ENCODE measurements at regions not wholly inside any gene's neighbourhood (a gene's known extent, or its start where the extent isn't known, plus 50 kb on each side); places are given as distances from the start of the nearest gene placed in this dataset.

- no peak for DNase-seq
These were observed 75.9 kb downstream of the EDN3 start for GRCh38 chr20:59376109-59376841.

DNA sequence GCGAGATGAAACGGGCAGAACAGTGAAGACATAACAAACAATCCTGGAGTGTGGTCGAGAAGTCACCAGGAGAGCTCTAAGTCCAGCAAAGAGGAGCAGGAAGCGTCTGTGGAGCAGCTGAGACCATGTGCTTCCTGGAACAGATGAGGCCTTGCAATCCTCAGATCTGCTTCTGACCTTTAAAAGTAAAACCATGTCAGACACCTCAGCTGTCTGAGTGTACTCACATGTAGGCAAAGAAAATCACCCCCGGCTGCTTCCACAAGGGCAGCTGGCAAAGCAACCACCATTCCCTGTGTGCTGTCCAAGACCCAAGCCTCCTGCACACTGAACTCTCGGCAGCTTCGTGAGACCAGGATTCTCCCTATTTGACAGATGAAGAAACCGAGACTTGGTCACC is 76.6 kb downstream of the EDN3 start:
- no peak for DNase-seq

GRCh38 chr20:59377842-59378241 is 77.4 kb downstream of the EDN3 start:
- DNase-seq: no peak

DNA sequence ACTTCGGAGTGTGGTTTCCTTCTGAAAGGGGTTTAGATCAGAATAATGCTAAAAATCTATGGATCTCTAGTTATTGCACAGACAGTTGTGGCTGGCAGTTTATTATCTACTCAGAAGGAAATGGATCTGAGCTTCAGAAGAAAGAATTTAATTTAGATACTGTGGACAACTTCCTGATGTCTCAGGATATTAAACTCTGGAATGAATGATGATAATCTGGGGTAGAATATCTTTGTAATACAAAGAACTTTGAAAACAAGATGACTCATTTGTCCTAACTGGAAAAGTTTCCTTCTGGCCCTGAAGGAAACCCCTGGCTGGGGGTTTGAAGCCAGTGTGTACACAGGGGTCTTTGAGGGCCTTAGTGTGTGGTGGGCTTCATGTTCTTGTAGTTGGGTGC is 78.0 kb downstream of the EDN3 start:
- no peak for DNase-seq

GRCh38 chr20:59378966-59379365 is 78.6 kb downstream of the EDN3 start:
- no peak for DNase-seq

DNA sequence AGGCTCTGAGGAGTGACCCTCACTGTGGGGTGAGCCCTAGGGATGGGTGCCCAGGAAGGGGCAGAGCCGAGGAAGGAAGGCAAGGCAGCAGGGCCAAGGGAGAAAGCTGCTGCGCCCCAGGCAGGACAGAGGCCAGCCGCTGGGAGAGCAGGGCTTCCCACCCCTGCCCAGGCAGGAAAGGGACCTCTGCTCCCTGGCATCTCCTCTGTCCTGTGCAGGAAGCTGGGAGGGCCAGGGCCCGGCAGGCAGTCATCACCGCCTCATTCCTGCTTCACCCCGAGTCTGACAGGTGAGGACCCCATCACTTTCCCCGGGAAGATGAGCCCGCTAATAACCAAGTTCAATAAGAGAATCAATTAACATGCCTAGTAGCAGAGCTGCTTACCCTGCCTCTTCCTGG is 81.3 kb downstream of the EDN3 start:
- DNase-seq: no peak

GRCh38 chr20:59382157-59382725 is 81.8 kb downstream of the EDN3 start:
- DNase-seq: no peak

- no peak for DNase-seq
These were observed 82.5 kb downstream of the EDN3 start for GRCh38 chr20:59382907-59383306.

- no peak for DNase-seq
These were observed 84.6 kb downstream of the EDN3 start for GRCh38 chr20:59385038-59385437.

DNA sequence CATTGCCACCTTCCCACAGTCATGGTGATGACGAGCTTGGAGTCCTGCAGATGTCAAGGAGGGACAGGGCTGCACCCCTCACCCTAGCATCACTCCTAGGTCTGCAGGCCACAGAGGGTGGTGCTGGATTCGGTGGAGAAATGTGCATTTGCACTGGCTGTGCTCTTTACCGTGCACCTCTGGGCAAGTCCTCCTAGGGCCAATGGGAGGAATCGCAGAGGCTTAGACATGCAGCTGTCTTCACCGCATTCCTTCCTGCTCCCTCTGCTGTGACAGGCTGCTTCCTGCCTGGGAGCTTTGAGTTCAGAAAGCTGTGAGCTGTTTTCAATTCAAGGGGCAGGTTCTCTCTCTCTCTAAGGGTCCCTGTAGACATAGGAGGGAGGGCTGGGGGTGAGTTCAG is 85.1 kb downstream of the EDN3 start:
- no peak for DNase-seq

GRCh38 chr20:59386809-59387208 is 86.4 kb downstream of the EDN3 start:
- DNase-seq: no peak

DNA sequence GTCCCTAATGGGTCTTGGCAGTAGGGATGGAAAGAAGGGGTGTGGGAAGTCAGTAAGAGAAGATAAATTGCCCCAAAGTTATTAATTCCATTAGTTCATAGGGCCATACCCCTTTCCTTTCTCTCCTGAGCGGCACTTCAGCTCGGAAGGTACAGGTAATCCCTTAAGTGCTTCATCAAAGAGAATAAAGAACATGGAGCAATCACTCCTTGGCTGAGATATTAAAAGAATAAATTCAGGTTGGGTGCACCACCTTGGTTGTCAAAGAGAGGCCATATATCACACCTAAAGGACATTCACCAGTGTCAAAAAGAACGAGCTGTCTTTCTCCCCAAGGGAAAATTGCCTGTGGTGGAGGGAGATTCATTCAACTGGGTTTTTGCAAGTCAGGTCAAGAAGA is 87.5 kb downstream of the EDN3 start:
- no peak for DNase-seq

DNA sequence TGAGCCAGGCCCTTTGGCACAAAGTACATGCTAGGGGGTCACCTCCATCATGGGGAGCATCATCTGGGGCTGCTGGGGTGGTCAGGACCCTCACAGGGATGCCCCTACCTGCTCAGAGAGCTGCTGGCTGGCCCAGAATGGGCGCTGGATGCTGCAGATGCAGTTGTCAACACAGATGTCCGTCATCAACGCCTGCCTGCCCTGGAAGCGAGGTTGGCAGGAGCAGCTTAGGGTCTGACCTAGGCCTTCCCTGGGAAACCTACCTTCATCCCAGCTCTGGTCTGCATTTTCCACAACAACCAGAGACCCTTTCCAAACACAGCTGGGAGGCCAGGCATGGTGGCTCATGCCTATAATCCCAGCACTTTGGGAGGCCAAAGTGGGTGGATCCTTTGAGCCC is 88.0 kb downstream of the EDN3 start:
- DNase-seq: no peak

DNA sequence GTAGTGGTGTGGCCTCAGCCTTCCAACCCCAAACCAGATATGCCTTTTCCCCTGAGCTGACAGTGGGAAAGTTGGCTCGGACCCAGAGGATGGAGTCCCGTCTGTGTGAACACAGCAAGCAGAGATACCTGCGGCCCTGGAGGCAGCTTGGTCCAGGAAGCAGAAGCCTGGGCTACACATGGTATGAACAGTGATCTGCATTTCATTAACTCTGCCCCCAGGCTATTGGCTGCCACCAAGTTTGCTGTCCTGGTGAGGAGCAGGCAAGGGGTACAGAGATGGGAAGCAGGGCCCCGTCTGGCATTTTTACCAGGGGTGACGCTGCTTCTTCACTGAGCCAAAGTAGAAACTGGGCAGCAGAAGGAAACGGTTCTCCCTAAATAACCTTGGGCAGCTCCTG is 90.0 kb downstream of the EDN3 start:
- no peak for DNase-seq

DNA sequence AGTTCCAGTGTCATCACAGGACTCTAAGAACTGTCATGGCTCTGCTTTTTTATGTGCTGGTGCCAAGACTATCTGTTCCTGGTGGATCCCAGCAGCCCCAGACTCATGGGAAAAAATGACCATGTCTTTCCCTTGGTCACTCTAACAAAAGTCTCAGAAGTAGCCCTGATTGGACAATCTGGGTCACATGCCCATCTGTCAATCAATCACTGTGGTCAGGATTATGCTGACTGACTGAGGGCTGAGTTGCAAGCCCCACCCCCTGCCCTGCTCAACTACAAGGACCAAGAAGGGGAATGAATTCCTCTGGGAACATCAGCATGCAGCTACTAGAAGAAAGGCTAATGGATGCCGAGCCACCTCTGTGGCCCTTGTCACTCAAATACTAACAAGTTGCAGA is 91.6 kb downstream of the EDN3 start:
- no peak for DNase-seq

GRCh38 chr20:59392736-59393135 is 92.3 kb downstream of the EDN3 start:
- DNase-seq: no peak

- no peak for DNase-seq
These were observed 92.7 kb downstream of the EDN3 start for GRCh38 chr20:59393142-59393541.

DNA sequence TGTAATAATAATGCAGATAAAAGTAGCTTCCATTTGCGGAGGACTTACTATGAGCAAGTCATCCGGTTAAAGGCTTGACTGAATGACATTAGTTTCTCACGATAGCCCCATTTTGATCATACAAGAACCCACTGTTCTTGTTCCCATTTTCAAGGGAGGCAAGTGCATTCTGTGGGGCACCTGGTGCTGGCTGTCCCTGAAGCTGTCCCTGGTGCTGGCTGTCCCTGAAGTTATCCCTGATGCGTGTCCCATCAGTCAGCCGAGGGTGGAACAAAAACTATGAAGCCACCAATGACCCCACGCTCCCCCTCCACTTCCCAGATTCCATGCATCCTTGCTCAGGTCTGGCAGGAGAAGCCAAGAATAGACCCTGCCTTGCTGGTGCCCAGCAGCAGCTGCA is 95.3 kb downstream of the EDN3 start:
- no peak for DNase-seq

- DNase-seq: no peak
These were observed 98.3 kb downstream of the EDN3 start for GRCh38 chr20:59398537-59399205.

DNA sequence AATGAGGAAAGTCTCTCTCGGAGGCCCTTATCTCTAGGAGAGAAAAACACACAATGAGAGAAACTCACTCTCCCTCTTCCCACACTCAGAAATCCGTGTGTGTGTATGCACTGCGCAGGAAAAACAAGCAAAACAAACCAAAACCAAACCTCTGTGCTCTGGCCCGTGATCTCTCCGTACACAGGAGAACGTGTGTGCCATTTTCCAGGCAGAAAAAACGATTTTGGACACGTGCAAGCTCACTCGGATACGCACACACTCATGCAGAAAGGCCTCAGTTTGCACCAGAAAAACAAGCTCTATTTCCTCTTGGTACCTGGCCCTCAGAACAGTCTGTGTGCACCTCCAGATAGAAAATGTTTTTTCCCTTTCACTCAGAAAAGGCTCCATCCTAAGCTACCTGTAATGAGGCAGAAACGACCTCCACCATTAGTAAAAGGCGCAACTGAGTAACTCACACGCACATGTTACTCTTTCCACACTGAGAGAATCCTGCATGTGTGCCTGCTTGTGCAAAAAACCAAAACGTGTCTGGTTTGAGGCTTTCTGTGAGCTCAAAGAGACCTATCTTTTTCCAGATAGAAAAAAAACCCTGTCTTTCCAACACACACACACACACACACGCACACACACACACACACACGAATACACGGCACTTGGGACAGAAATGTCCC is 99.2 kb downstream of the EDN3 start:
- DNase-seq: no peak

- no peak for DNase-seq
These were observed 100.3 kb downstream of the EDN3 start for GRCh38 chr20:59400708-59401107.

DNA sequence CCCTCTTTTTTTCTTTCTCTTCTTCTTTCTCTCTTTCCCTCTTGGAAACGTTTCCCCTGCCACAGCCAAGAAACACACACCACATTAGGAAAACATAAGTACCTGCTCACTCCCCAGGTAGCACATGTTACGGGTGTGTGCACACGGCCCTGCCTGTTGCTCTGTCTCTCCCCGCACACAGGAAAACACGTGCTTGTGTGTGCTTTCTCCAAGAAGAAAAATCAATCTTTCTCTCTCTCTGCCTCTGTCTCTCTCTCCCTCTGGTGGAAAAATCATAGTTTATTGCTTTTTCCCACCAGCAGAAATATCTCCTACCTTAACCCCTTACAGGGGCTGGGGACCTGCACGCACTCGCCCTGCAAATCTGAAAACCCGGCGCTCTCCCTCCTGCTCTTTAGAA is 102.3 kb downstream of the EDN3 start:
- no peak for DNase-seq

DNA sequence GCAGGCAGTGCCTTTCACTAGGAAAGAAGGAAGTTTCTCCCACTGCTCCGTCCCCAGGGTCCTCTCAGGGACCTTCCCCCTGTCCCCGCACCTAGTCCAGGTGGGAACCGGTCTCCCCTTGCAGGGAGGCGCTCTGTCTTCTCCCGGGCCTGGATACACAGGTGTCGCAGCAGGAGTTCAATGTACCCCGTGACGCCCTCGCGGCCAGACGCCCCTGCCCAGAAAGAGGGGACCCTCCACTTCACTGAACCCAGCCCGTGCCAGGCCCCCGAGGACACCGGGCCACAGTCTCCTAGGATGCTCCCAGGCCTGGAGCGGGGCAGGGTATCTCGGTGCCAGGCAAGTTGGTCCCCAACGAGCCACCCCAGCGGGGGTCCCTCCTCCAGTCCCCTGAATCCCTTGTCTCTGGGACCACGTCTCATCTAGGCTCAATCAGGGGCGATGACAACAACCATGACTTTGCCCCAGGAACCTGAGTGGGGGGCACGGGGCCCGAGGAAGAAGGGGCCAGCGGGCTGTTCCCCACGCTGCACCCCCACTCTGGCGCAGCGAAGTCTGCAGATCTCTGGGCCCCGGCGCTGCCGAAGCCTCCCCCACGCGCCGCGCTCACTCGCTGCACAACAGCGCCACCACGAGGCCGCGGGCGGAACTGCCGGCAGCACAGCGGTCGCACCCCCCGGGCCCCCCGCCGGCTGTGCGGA is 103.0 kb downstream of the EDN3 start:
- DNase-seq: peak; percentile 28 to 48 (median 42)
